K562 (cell line): ENCODE measurements at regions not wholly inside any gene's neighbourhood (a gene's known extent, or its start where the extent isn't known, plus 50 kb on each side); places are given as distances from the start of the nearest gene placed in this dataset.

Source experiments
- ATAC-seq: fragments of 200-7000 bp; cut with Tn5 transposase; 3 replicates; pipeline ENCODE4 v1.9.1; 2020; ENCODE audit warnings: moderate library complexity
- BruUV-seq: library from RNA; stranded (reverse); fragments of 400-500 nt; replicated peaks from 2 replicates; lab custom pipeline; 2021; lab: Mats Ljungman, UMichigan
- CTCF ChIA-PET: fragments of 300-600 bp; formaldehyde crosslinking; extraction: SDS; loops from one replicate; lab custom pipeline; 2021; ENCODE audit warnings: low intra/inter-chr PET ratio; lab: Yijun Ruan, JAX
- POLR2A ChIA-PET: fragments of 300-600, 350-650 bp; sonication (Branson Sonifier 250); formaldehyde crosslinking; extraction: SDS; loops from one replicate; lab custom pipeline; 2021; ENCODE audit warnings: antibody characterized with exemption, inconsistent platforms; lab: Yijun Ruan, JAX
- DNase-seq, 4 experiments: peaks; one replicate each; pipeline versions ENCODE4 v3.0.0 to v3.0.0-alpha.2; 2011 to 2018; ENCODE audit warnings: low spot score in 3 of 4, mixed read lengths in 3 of 4; ENCODE audit errors: extremely low read depth in 1 of 4
- FAIRE-seq: peaks from 2 replicates; lab custom pipeline; 2011; peaks lifted over from hg19 to GRCh38; lab: Jason Lieb, UNC
- H2AFZ ChIP-seq: 2 replicates; pipeline ENCODE4 v1.6.0; 2011; ENCODE audit warnings: low read depth, low read length, control low read depth, inconsistent platforms
- H3K27ac ChIP-seq: fragments of 200-600 bp; 3 replicates; pipeline ENCODE4 v1.8.0; 2011; ENCODE audit warnings: low read depth, mild to moderate bottlenecking, control low read depth, inconsistent platforms, low read length, moderate library complexity, mixed read lengths; ENCODE audit errors: extremely low read depth
- H3K27me3 ChIP-seq, 2 experiments: fragments of 300-600 bp in 1 of 2; 2 replicates in 1 of 2; 3 replicates in 1 of 2; pipeline versions ENCODE4 v1.6.0 to v1.8.0; 2011; ENCODE audit warnings: inconsistent platforms in 2 of 2, low read length in 2 of 2, mild to moderate bottlenecking in 1 of 2, mixed read lengths in 1 of 2, moderate library complexity in 1 of 2; ENCODE audit not compliant: control insufficient read depth in 2 of 2, insufficient read depth in 2 of 2
- H3K36me3 ChIP-seq: fragments of 300-600 bp; 3 replicates; pipeline ENCODE4 v1.8.0; 2011; ENCODE audit warnings: mild to moderate bottlenecking, low read length, inconsistent platforms; ENCODE audit not compliant: control insufficient read depth, insufficient read depth
- H3K4me1 ChIP-seq, 2 experiments: fragments of 200-600 bp in 1 of 2; replicated peaks in 1 of 2; 2 replicates in 1 of 2; 3 replicates in 1 of 2; pipeline versions ENCODE4 v1.5.1 to v1.8.0; 2011; ENCODE audit warnings: inconsistent platforms in 2 of 2, low read length in 2 of 2, mild to moderate bottlenecking in 1 of 2, mixed read lengths in 1 of 2, moderate library complexity in 1 of 2; ENCODE audit not compliant: control insufficient read depth in 2 of 2, insufficient read depth in 2 of 2
- H3K4me2 ChIP-seq: 2 replicates; pipeline ENCODE4 v1.6.1; 2011; ENCODE audit warnings: low read length, control low read depth, inconsistent platforms, mixed read lengths; ENCODE audit not compliant: insufficient read depth
- H3K4me3 ChIP-seq: fragments of 200-600 bp; sonication (generic), shearing (Covaris generic); 2 replicates; pipeline ENCODE4 v1.5.1; 2016; ENCODE audit warnings: control low read depth, inconsistent platforms
- H3K79me2 ChIP-seq: fragments of 200-600 bp; 3 replicates; pipeline ENCODE4 v1.8.0; 2011; ENCODE audit warnings: low read length, inconsistent platforms; ENCODE audit not compliant: control insufficient read depth, insufficient read depth
- H3K9ac ChIP-seq, 2 experiments: 2 replicates each; pipeline versions ENCODE4 v1.6.0 to v1.6.1; 2011; ENCODE audit warnings: low read depth in 2 of 2, low read length in 2 of 2, control low read depth in 1 of 2, inconsistent platforms in 1 of 2, mild to moderate bottlenecking in 1 of 2, mixed read lengths in 1 of 2; ENCODE audit not compliant: insufficient read depth in 1 of 2
- H3K9me1 ChIP-seq: one replicate; pipeline ENCODE4 v1.6.0; 2011; ENCODE audit warnings: inconsistent platforms, mild to moderate bottlenecking, low read length, moderate library complexity; ENCODE audit not compliant: control insufficient read depth, insufficient read depth
- H3K9me3 ChIP-seq: replicated peaks from 2 replicates; pipeline ENCODE4 v1.5.1; 2011; ENCODE audit warnings: low read depth, low read length, inconsistent platforms; ENCODE audit not compliant: control insufficient read depth, insufficient read depth
- H4K20me1 ChIP-seq: replicated peaks from 2 replicates; pipeline ENCODE4 v1.6.1; 2011; ENCODE audit warnings: low read length, inconsistent platforms, mixed read lengths; ENCODE audit not compliant: control insufficient read depth, insufficient read depth
- CC2D1A ChIP-seq: fragments of 450-650 bp; IDR thresholded peaks from 2 replicates; pipeline ENCODE4 v1.6.1; 2017; ENCODE audit warnings: mild to moderate bottlenecking
- NFXL1 ChIP-seq: fragments of 450-650 bp; formaldehyde crosslinking; IDR thresholded peaks from 2 replicates; pipeline ENCODE4 v1.4.0; 2021; ENCODE audit warnings: mild to moderate bottlenecking
- NUFIP1 ChIP-seq: fragments of 450-650 bp; IDR thresholded peaks from 2 replicates; pipeline ENCODE4 v1.6.1; 2018; ENCODE audit not compliant: partially characterized antibody
- OTX1 ChIP-seq: fragments of 450-650 bp; formaldehyde crosslinking; IDR thresholded peaks from 2 replicates; pipeline ENCODE4 v1.4.0; 2022; ENCODE audit warnings: mild to moderate bottlenecking
- SAFB ChIP-seq: fragments of 200-400 bp; formaldehyde crosslinking; IDR thresholded peaks from 2 replicates; pipeline ENCODE4 v1.6.1; 2017; ENCODE audit warnings: low read depth, low read length, borderline replicate concordance
- ZBTB17 ChIP-seq: fragments of 450-650 bp; formaldehyde crosslinking; IDR thresholded peaks from 2 replicates; pipeline ENCODE4 v1.4.0; 2020; ENCODE audit warnings: mild to moderate bottlenecking
- ZNF436 ChIP-seq: fragments of 250-450, 450-650 bp; sonication (Bioruptor Pico); formaldehyde crosslinking; IDR thresholded peaks from 2 replicates; pipeline ENCODE4 v1.7.0; 2020; ENCODE audit warnings: mild to moderate bottlenecking
- ZNF707 ChIP-seq: fragments of 250-450 bp; sonication (Bioruptor Pico); conservative IDR thresholded peaks from 2 replicates; pipeline ENCODE4 v1.8.0; 2022; ENCODE audit warnings: inconsistent platforms, mild to moderate bottlenecking, moderate library complexity
- WGBS: fragments of 100-300 bp; shearing (Covaris generic); methylation state at CpG from one replicate; pipeline ENCODE4 v1.1.6; 2016; ENCODE audit warnings: low coverage, mixed read lengths; ENCODE audit not compliant: insufficient coverage; ENCODE audit errors: missing lambda C conversion rate; 5-methylcytosine and 5-hydroxymethylcytosine counted together
- in situ Hi-C: fragments of 300-500 bp; cut with MboI; formaldehyde crosslinking; loops from 4 replicates; pipeline ENCODE4 v1.15.0; 2018; ENCODE audit warnings: inconsistent platforms, mixed read lengths
- intact Hi-C: fragments of 100-400 bp; cut with micrococcal nuclease; formaldehyde crosslinking; loops from 2 replicates; pipeline ENCODE4 v1.14.2; 2022
- TF ChIP-seq, protein P1 (sequence below): fragments of 250-450 bp; sonication (Bioruptor Pico); IDR thresholded peaks from 2 replicates; pipeline ENCODE4 v1.4.0; 2020; ENCODE audit warnings: mild to moderate bottlenecking, moderate library complexity, borderline replicate concordance
- TF ChIP-seq, protein P2 (sequence below), 2 experiments: fragments of 450-650 bp; conservative IDR thresholded peaks; 2 replicates each; pipeline ENCODE4 v1.6.1; 2017; ENCODE audit warnings: mild to moderate bottlenecking in 2 of 2, moderate library complexity in 2 of 2
- TF ChIP-seq, protein P3 (sequence below): fragments of 450-650 bp; formaldehyde crosslinking; IDR thresholded peaks from 2 replicates; pipeline ENCODE4 v1.4.0; 2020; ENCODE audit warnings: mild to moderate bottlenecking, mixed read lengths
- TF ChIP-seq, protein P4 (sequence below): fragments of 450-650 bp; IDR thresholded peaks from 2 replicates; pipeline ENCODE4 v1.6.1; 2016; ENCODE audit warnings: mild to moderate bottlenecking

DNA sequence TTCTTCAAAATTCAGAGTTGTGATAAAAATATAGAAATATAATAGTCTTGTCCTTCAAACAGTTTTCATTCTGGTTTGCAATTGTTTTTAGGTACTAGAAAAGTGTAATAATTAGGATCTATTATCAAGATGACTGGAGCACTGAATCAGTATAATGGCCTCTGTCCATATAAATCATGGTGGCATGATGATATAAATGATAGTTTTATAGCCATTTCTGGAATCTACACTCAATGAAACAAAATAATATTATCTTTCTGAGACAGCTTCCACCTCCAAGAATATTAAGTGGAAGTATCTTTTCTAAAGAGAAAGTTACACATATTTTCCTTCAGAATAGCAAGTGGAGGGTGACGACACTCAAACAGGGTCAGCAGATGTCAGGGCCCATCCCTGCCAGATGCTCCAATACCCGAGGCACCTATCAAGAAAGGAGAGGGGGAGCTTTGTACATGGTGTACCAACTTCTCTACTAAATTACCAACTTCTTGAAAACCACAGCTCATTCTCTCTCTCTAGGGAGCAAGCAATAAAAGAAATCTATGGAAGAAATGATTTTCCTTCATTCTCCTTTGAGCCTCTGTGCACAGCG, 882.7 kb upstream of the CHAC2 start:
- no peak overlapping the region for H3K27ac ChIP-seq
- no peak overlapping the region for H3K9ac ChIP-seq
- H3K4me1 ChIP-seq = no peaks in the 10 kb centered on the region
- H3K36me3 ChIP-seq = no peaks in the 10 kb centered on the region
- POLR2A ChIA-PET = no interaction called here
- DNase-seq (no peak), FAIRE-seq (no peak), ATAC-seq (no peak)
- H3K9me3 ChIP-seq = no peaks in the 10 kb centered on the region; the same call in 1 of the 2 replicates
- intact Hi-C loops (no loop called here), in situ Hi-C loops (no loop called here)
- H3K4me2 ChIP-seq = no peak overlapping the region
- CTCF ChIA-PET = no interaction called here
- no peaks in the 10 kb centered on the region for H3K27me3 ChIP-seq
- H3K79me2 ChIP-seq = no peaks in the 10 kb centered on the region
- H2AFZ ChIP-seq = no peak overlapping the region
- no TSS peak for BruUV-seq
- 0% methylated on average over 3 of the region's 3 CpGs for WGBS
- no peak overlapping the region for H3K4me3 ChIP-seq
- no peaks in the 10 kb centered on the region for H3K9me1 ChIP-seq
- H4K20me1 ChIP-seq = no peaks in the 10 kb centered on the region
- TF ChIP-seq SAFB = no peak
- TF ChIP-seq ZNF707 (CRISPR knock-in tag) = no peak
- TF ChIP-seq, protein P1, sequence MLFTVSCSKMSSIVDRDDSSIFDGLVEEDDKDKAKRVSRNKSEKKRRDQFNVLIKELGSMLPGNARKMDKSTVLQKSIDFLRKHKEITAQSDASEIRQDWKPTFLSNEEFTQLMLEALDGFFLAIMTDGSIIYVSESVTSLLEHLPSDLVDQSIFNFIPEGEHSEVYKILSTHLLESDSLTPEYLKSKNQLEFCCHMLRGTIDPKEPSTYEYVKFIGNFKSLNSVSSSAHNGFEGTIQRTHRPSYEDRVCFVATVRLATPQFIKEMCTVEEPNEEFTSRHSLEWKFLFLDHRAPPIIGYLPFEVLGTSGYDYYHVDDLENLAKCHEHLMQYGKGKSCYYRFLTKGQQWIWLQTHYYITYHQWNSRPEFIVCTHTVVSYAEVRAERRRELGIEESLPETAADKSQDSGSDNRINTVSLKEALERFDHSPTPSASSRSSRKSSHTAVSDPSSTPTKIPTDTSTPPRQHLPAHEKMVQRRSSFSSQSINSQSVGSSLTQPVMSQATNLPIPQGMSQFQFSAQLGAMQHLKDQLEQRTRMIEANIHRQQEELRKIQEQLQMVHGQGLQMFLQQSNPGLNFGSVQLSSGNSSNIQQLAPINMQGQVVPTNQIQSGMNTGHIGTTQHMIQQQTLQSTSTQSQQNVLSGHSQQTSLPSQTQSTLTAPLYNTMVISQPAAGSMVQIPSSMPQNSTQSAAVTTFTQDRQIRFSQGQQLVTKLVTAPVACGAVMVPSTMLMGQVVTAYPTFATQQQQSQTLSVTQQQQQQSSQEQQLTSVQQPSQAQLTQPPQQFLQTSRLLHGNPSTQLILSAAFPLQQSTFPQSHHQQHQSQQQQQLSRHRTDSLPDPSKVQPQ (CRISPR knock-in tag) = no peak
- TF ChIP-seq ZNF436 (CRISPR knock-in tag) = no peak
- no peak for TF ChIP-seq NFXL1 (CRISPR knock-in tag)
- TF ChIP-seq, protein P2, sequence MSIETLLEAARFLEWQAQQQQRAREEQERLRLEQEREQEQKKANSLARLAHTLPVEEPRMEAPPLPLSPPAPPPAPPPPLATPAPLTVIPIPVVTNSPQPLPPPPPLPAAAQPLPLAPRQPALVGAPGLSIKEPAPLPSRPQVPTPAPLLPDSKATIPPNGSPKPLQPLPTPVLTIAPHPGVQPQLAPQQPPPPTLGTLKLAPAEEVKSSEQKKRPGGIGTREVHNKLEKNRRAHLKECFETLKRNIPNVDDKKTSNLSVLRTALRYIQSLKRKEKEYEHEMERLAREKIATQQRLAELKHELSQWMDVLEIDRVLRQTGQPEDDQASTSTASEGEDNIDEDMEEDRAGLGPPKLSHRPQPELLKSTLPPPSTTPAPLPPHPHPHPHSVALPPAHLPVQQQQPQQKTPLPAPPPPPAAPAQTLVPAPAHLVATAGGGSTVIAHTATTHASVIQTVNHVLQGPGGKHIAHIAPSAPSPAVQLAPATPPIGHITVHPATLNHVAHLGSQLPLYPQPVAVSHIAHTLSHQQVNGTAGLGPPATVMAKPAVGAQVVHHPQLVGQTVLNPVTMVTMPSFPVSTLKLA (conservative IDR thresholded peaks at IDR 0.05) = no peak
- TF ChIP-seq CC2D1A = no peak
- TF ChIP-seq OTX1 = no peak
- no peak for TF ChIP-seq ZBTB17
- TF ChIP-seq, protein P3, sequence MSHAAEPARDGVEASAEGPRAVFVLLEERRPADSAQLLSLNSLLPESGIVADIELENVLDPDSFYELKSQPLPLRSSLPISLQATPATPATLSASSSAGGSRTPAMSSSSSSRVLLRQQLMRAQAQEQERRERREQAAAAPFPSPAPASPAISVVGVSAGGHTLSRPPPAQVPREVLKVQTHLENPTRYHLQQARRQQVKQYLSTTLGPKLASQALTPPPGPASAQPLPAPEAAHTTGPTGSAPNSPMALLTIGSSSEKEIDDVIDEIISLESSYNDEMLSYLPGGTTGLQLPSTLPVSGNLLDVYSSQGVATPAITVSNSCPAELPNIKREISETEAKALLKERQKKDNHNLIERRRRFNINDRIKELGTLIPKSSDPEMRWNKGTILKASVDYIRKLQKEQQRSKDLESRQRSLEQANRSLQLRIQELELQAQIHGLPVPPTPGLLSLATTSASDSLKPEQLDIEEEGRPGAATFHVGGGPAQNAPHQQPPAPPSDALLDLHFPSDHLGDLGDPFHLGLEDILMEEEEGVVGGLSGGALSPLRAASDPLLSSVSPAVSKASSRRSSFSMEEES (CRISPR knock-in tag) = no peak
- no peak for TF ChIP-seq NUFIP1
- TF ChIP-seq, protein P4, sequence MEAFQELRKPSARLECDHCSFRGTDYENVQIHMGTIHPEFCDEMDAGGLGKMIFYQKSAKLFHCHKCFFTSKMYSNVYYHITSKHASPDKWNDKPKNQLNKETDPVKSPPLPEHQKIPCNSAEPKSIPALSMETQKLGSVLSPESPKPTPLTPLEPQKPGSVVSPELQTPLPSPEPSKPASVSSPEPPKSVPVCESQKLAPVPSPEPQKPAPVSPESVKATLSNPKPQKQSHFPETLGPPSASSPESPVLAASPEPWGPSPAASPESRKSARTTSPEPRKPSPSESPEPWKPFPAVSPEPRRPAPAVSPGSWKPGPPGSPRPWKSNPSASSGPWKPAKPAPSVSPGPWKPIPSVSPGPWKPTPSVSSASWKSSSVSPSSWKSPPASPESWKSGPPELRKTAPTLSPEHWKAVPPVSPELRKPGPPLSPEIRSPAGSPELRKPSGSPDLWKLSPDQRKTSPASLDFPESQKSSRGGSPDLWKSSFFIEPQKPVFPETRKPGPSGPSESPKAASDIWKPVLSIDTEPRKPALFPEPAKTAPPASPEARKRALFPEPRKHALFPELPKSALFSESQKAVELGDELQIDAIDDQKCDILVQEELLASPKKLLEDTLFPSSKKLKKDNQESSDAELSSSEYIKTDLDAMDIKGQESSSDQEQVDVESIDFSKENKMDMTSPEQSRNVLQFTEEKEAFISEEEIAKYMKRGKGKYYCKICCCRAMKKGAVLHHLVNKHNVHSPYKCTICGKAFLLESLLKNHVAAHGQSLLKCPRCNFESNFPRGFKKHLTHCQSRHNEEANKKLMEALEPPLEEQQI = no peak
